Naive thymus-derived CD4-positive, alpha-beta T cell (primary cell): ENCODE measurements at regions not wholly inside any gene's neighbourhood (a gene's known extent, or its start where the extent isn't known, plus 50 kb on each side); places are given as distances from the start of the nearest gene placed in this dataset.
"Not testable (repeated sequence)": the region's sequence is repeated elsewhere in the genome, so short reads cannot be mapped to it uniquely, and the experiment has no call there.

ENCODE experiments used
- ATAC-seq: fragments of 150-1000 bp; cut with Tn5 transposase; 2 replicates; pipeline ENCODE4 v1.10.0; 2021; ENCODE audit warnings: mild to moderate bottlenecking, moderate library complexity
- CTCF ChIA-PET: fragments of 350-600 bp; sonication (Branson Sonifier 250); formaldehyde crosslinking; loops from one replicate; lab custom pipeline; 2021; ENCODE audit warnings: antibody characterized with exemption; lab: Charles Lee
- POLR2A ChIA-PET: fragments of 350-600 bp; sonication (Branson Sonifier 250); formaldehyde crosslinking; loops from one replicate; lab custom pipeline; 2021; ENCODE audit warnings: antibody characterized with exemption, inconsistent platforms; lab: Charles Lee
- DNase-seq, 9 donors: peaks; one replicate each; pipeline versions ENCODE4 v3.0.0 to v3.0.0-alpha.2; 2020 to 2022; ENCODE audit warnings: mixed read lengths in 1 of 9
- H3K27ac ChIP-seq: one replicate; pipeline ENCODE4 v1.7.0; 2013; ENCODE audit warnings: mild to moderate bottlenecking, low read depth, low read length, moderate library complexity
- H3K27me3 ChIP-seq, 2 donors: one replicate each; pipeline ENCODE4 v1.7.0; 2013; ENCODE audit warnings: low read length in 2 of 2, mild to moderate bottlenecking in 2 of 2, moderate library complexity in 2 of 2; ENCODE audit not compliant: control insufficient read depth in 2 of 2, insufficient read depth in 2 of 2
- H3K36me3 ChIP-seq, 3 experiments: 1 replicate in 2 of 3; 2 replicates in 1 of 3; pipeline ENCODE4 v1.7.0; 2013; ENCODE audit warnings: low read length in 3 of 3, mild to moderate bottlenecking in 3 of 3, moderate library complexity in 1 of 3; ENCODE audit not compliant: insufficient read depth in 3 of 3, control insufficient read depth in 2 of 3
- H3K4me1 ChIP-seq, 2 donors: one replicate each; pipeline ENCODE4 v1.7.0; 2013; ENCODE audit warnings: low read length in 2 of 2, mild to moderate bottlenecking in 2 of 2, moderate library complexity in 1 of 2; ENCODE audit not compliant: control insufficient read depth in 2 of 2, insufficient read depth in 2 of 2
- H3K4me3 ChIP-seq: 2 replicates; pipeline ENCODE4 v1.7.0; 2013; ENCODE audit warnings: mild to moderate bottlenecking, low read length
- H3K9me3 ChIP-seq, 3 experiments: 1 replicate in 2 of 3; 2 replicates in 1 of 3; pipeline ENCODE4 v1.7.0; 2013; ENCODE audit warnings: low read length in 3 of 3; ENCODE audit not compliant: control insufficient read depth in 2 of 3
- H3K27ac Mint-ChIP-seq, 9 donors: one replicate each; pipeline ENCODE4 v1.8.0; 2020 to 2022; ENCODE audit warnings: mixed read lengths in 9 of 9, mild to moderate bottlenecking in 8 of 9, moderate library complexity in 5 of 9, inconsistent platforms in 2 of 9
- H3K27me3 Mint-ChIP-seq, 5 donors: one replicate each; pipeline ENCODE4 v1.8.0; 2021 to 2022; ENCODE audit warnings: mixed read lengths in 5 of 5, mild to moderate bottlenecking in 1 of 5
- H3K36me3 Mint-ChIP-seq, 5 donors: one replicate each; pipeline ENCODE4 v1.8.0; 2020 to 2022; ENCODE audit warnings: mixed read lengths in 5 of 5, mild to moderate bottlenecking in 3 of 5, inconsistent platforms in 1 of 5
- H3K4me1 Mint-ChIP-seq, 7 donors: one replicate each; pipeline ENCODE4 v1.8.0; 2020 to 2022; ENCODE audit warnings: mixed read lengths in 7 of 7, mild to moderate bottlenecking in 3 of 7, inconsistent platforms in 1 of 7
- H3K4me3 Mint-ChIP-seq, 10 donors: one replicate each; pipeline ENCODE4 v1.8.0; 2020 to 2022; ENCODE audit warnings: mild to moderate bottlenecking in 10 of 10, mixed read lengths in 10 of 10, moderate library complexity in 6 of 10, inconsistent platforms in 2 of 10
- H3K9me3 Mint-ChIP-seq, 11 donors: one replicate each; pipeline ENCODE4 v1.8.0; 2020 to 2022; ENCODE audit warnings: mixed read lengths in 11 of 11, mild to moderate bottlenecking in 4 of 11, inconsistent platforms in 1 of 11, moderate library complexity in 1 of 11
- intact Hi-C, 2 donors: fragments of 100-400 bp; cut with micrococcal nuclease; formaldehyde crosslinking; loops; one replicate each; pipeline ENCODE4 v1.15.1; 2023

DNA sequence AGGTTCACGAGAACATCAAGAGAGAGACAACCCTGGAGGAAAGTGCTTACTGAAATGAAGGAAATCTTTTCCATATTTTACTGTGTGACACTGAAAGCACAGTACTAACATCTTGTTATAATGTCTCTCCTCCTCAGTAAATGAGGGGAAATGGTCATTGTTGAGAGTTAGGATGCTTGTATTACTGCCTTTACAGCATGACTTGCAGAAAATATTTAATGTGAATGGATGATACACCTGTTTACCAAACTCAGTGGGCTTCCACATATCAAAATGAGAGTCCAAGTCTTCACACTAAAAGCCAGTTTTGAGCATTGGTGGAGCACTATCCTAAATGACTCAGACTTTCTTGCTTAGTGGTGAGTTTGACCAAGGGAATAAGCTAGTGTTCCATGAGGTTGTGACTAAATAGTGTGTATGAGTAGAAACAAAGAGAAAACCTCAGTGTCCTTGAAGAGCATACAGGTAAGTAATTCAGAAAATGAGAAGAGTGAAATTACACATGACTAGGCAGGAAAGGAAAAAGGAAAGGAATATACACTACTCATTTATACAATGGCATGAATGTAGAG is 930.7 kb upstream of the CELF4 start:
- H3K27me3 Mint-ChIP-seq, result peaks cover 0 to 4% (median 0%) of the 10 kb centered on the region in 5 donors
- ChIA-PET CTCF (no interaction called here), POLR2A (no interaction called here)
- no peak overlapping the region for H3K4me3 ChIP-seq
- H3K9me3 ChIP-seq, result no peaks in the 10 kb centered on the region
- no peak overlapping the region for H3K4me3 Mint-ChIP-seq
- peaks cover 0 to 4% (median 0%) of the 10 kb centered on the region in 5 donors for H3K36me3 Mint-ChIP-seq
- H3K4me1 Mint-ChIP-seq, result peaks cover 0 to 10% (median 6%) of the 10 kb centered on the region in 7 donors
- no peaks in the 10 kb centered on the region for H3K4me1 ChIP-seq
- ATAC-seq (no peak), DNase-seq (no peak)
- H3K36me3 ChIP-seq, result no peaks in the 10 kb centered on the region
- H3K27ac ChIP-seq, result no peak overlapping the region
- H3K27ac Mint-ChIP-seq, result no peak overlapping the region
- H3K27me3 ChIP-seq, result no peaks in the 10 kb centered on the region
- intact Hi-C loops, result loop anchor here in 1 of 2 donors (10.0 kb wide), 1 partner anchor 62 kb away; no protein-coding TSS in a partner anchor
- H3K9me3 Mint-ChIP-seq, result peaks cover 0 to 5% (median 0%) of the 10 kb centered on the region in 11 donors

DNA sequence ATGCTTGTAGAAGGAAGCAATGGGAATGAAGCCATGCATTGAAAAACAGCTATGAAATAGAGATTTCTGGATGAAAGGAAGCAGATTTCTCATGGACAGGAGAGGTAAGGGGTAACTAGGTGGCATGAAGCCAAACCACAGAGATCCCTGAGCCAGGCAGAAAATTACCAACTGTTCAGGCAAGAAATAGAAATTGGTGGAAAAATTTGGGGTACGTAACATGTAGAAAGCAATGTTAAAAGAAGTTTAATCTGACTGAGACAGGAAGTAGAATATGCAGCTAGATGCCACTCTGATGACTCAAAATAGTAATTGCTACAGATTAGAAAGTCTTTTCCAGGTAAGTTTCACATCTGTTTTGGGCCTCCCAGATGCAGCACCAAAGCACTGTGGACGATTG is 928.5 kb upstream of the CELF4 start:
- Mint-ChIP-seq H3K4me3 (no peak overlapping the region), H3K4me1 (peaks cover 0 to 10% (median 6%) of the 10 kb centered on the region in 7 donors), H3K27me3 (peaks cover 0 to 4% (median 0%) of the 10 kb centered on the region in 5 donors), H3K27ac (no peak overlapping the region), H3K9me3 (peaks cover 0 to 5% (median 0%) of the 10 kb centered on the region in 11 donors), H3K36me3 (peaks cover 0 to 4% (median 0%) of the 10 kb centered on the region in 5 donors)
- H3K4me3 ChIP-seq, result no peak overlapping the region
- no peak overlapping the region for H3K27ac ChIP-seq
- no peaks in the 10 kb centered on the region for H3K27me3 ChIP-seq
- no peaks in the 10 kb centered on the region for H3K4me1 ChIP-seq
- no peaks in the 10 kb centered on the region for H3K36me3 ChIP-seq
- no peaks in the 10 kb centered on the region for H3K9me3 ChIP-seq
- ATAC-seq (no peak), DNase-seq (no peak)
- intact Hi-C loops, result loop anchor here in 1 of 2 donors (10.0 kb wide), 1 partner anchor 59 kb away; no protein-coding TSS in a partner anchor
- POLR2A ChIA-PET, result no interaction called here
- CTCF ChIA-PET, result no interaction called here

DNA sequence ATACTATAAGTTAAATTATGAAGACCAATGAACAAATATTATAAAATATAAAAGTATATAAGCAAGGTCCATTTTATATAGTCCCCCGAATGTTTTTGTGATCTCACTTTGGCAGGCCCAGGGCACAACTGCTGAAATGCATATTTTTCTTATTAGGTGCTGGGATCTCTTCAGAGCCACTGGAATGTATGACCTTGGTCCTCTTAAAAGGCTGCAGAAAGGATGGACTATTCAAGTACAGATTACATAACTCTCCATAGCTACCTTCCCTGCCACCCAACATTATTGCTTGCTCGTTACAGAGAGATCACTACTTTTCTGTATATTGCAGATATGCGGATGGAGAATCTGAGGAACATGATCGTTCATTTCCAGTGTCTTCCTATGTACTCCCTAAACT is 925.6 kb upstream of the CELF4 start:
- H3K36me3 Mint-ChIP-seq, result no peaks in the 10 kb centered on the region
- H3K9me3 Mint-ChIP-seq, result peaks cover 0 to 2% (median 0%) of the 10 kb centered on the region in 11 donors
- no peaks in the 10 kb centered on the region for H3K4me1 ChIP-seq
- H3K4me1 Mint-ChIP-seq, result peaks cover 0 to 10% (median 6%) of the 10 kb centered on the region in 7 donors
- no peaks in the 10 kb centered on the region for H3K36me3 ChIP-seq
- ATAC-seq, result no peak
- no peaks in the 10 kb centered on the region for H3K27me3 Mint-ChIP-seq
- intact Hi-C loops, result loop anchor here in 1 of 2 donors (10.0 kb wide), 1 partner anchor 56 kb away; no protein-coding TSS in a partner anchor
- H3K27me3 ChIP-seq, result no peaks in the 10 kb centered on the region
- no peaks in the 10 kb centered on the region for H3K9me3 ChIP-seq
- ChIA-PET POLR2A (no interaction called here), CTCF (no interaction called here)
- H3K27ac Mint-ChIP-seq, result no peak overlapping the region
- H3K4me3 Mint-ChIP-seq, result no peak overlapping the region
- H3K27ac ChIP-seq, result no peak overlapping the region
- no peak for DNase-seq
- H3K4me3 ChIP-seq, result no peak overlapping the region

DNA sequence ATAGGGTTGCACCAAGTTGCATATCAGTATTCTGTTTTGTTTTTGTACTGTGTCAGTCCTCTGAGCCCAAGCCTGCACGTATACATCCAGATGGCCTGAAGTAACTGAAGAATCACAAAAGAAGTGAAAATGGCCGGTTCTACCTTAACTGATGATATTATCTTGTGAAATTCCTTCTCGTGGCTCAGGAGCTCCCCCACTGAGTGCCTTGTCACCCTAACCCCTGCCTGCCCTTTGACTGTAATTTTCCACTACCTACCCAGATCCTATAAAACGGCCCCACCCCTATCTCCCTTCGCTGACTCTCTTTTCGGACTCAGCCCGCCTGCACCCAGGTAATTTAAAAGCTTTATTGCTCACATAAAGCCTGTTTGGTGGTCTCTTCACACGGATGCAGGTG is 924.1 kb upstream of the CELF4 start:
- H3K4me3 Mint-ChIP-seq, H3K4me1 Mint-ChIP-seq, H3K9me3 ChIP-seq, H3K4me3 ChIP-seq, DNase-seq, POLR2A ChIA-PET, ATAC-seq, H3K36me3 ChIP-seq, H3K4me1 ChIP-seq, H3K27ac Mint-ChIP-seq, H3K27ac ChIP-seq, CTCF ChIA-PET, H3K36me3 Mint-ChIP-seq, H3K27me3 Mint-ChIP-seq, H3K9me3 Mint-ChIP-seq, H3K27me3 ChIP-seq: not testable (repeated sequence)
- intact Hi-C loops, result loop anchor here in 1 of 2 donors (10.0 kb wide), 1 partner anchor 55 kb away; no protein-coding TSS in a partner anchor

DNA sequence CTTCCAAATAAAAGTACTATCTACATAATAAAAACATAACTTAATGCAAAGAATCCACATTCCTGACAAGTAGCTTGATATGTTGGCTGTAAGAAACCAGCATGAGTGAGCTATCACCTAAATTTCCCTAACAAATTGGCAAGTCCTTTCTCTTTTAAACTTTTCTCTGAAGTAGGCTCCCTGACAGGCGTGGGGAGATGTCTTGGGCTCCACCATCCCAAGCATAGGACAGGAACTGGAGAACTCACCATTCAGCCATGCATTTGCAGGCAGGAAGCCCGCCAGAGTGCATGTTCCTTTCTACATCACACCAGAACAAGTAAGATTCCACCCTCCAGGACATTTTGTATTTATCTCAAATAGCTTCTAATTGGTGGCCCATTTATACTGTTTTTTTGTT is 921.9 kb upstream of the CELF4 start:
- H3K4me3 ChIP-seq, result no peak overlapping the region

DNA sequence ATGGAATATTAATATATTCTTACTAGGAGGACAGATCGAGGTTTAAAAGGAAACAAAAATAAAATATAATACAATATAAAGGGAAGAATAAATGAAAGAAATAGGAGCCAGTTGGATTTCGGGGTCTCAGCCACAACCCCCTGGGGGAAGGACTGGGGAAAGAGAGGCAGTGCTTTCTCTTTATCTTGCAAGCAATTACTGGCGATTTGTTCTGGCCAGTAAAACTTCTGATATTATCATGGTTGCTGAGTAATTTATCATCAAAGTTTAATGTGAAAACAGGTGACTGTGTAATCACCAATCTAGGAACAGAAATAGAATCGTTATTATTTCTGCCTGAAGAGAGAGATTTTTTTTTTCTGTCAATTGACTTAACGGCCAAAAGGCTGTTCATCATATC is 917.7 kb upstream of the CELF4 start:
- ChIA-PET POLR2A (no interaction called here), CTCF (no interaction called here)
- H3K27ac ChIP-seq, result no peak overlapping the region
- no peaks in the 10 kb centered on the region for H3K9me3 ChIP-seq
- Mint-ChIP-seq H3K9me3 (peaks cover 2 to 17% (median 7%) of the 10 kb centered on the region in 11 donors), H3K4me1 (peaks cover 0 to 2% (median 0%) of the 10 kb centered on the region in 7 donors), H3K4me3 (no peak overlapping the region), H3K27ac (no peak overlapping the region), H3K27me3 (peaks cover 0 to 6% (median 0%) of the 10 kb centered on the region in 5 donors), H3K36me3 (no peaks in the 10 kb centered on the region)
- intact Hi-C loops, result no loop called here
- no peak for ATAC-seq
- no peak overlapping the region for H3K4me3 ChIP-seq
- no peaks in the 10 kb centered on the region for H3K36me3 ChIP-seq
- H3K4me1 ChIP-seq, result no peaks in the 10 kb centered on the region
- H3K27me3 ChIP-seq, result no peaks in the 10 kb centered on the region
- DNase-seq, result no peak

More for the DNA sequence above, 921.9 kb upstream of the CELF4 start:
- no peaks in the 10 kb centered on the region for H3K4me1 ChIP-seq
- no peaks in the 10 kb centered on the region for H3K9me3 ChIP-seq
- intact Hi-C loops, result no loop called here
- POLR2A ChIA-PET, result no interaction called here
- Mint-ChIP-seq H3K4me3 (no peak overlapping the region), H3K27me3 (peaks cover 0 to 1% (median 0%) of the 10 kb centered on the region in 5 donors), H3K36me3 (no peaks in the 10 kb centered on the region), H3K4me1 (peaks cover 0 to under 1% (median 0%) of the 10 kb centered on the region in 7 donors), H3K27ac (no peak overlapping the region), H3K9me3 (peaks cover 0 to 1% (median 0%) of the 10 kb centered on the region in 11 donors)
- no peaks in the 10 kb centered on the region for H3K36me3 ChIP-seq
- CTCF ChIA-PET, result no interaction called here
- no peaks in the 10 kb centered on the region for H3K27me3 ChIP-seq
- DNase-seq (no peak), ATAC-seq (no peak)
- H3K27ac ChIP-seq, result no peak overlapping the region

DNA sequence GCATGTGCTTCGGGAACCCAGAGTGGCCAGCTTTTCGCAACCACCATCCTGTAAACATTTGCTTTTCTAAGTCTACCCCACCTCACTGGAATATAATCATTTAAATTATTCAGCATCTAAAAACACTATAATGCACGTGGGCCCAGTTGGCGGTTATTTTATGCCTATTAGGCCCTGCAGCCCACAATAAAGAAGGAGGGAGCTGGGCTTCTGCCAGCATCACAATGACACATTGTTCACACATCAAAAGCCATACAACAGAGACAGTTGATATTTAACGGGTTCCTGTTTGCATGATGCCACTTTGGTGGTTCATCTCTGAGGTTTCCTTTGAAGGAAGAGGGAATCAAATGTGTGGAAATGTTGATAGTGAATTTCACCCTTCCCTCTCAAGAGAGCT is 916.0 kb upstream of the CELF4 start:
- ChIA-PET CTCF (no interaction called here), POLR2A (no interaction called here)
- intact Hi-C loops, result no loop called here
- no peaks in the 10 kb centered on the region for H3K36me3 ChIP-seq
- H3K27ac Mint-ChIP-seq, result no peak overlapping the region
- no peaks in the 10 kb centered on the region for H3K27me3 ChIP-seq
- DNase-seq (no peak), ATAC-seq (no peak)
- no peaks in the 10 kb centered on the region for H3K9me3 ChIP-seq
- H3K4me1 Mint-ChIP-seq, result peaks cover 0 to 2% (median 0%) of the 10 kb centered on the region in 7 donors
- peaks cover 2 to 21% (median 7%) of the 10 kb centered on the region in 11 donors for H3K9me3 Mint-ChIP-seq
- H3K4me3 Mint-ChIP-seq, result no peak overlapping the region
- H3K4me3 ChIP-seq, result no peak overlapping the region
- no peaks in the 10 kb centered on the region for H3K36me3 Mint-ChIP-seq
- no peaks in the 10 kb centered on the region for H3K4me1 ChIP-seq
- no peak overlapping the region for H3K27ac ChIP-seq
- H3K27me3 Mint-ChIP-seq, result peaks cover 0 to 6% (median 0%) of the 10 kb centered on the region in 5 donors
